GM21825 (cell line): ENCODE measurements at regions not wholly inside any gene's neighbourhood (a gene's known extent, or its start where the extent isn't known, plus 50 kb on each side); places are given as distances from the start of the nearest gene placed in this dataset.
"Not testable (repeated sequence)": the region's sequence is repeated elsewhere in the genome, so short reads cannot be mapped to it uniquely, and the experiment has no call there.

Experiments
- ATAC-seq: cut with Tn5 transposase; IDR thresholded peaks from one replicate; pipeline ENCODE4 v1.9.1; 2021; ENCODE audit warnings: mild to moderate bottlenecking, moderate library complexity; ENCODE audit not compliant: unreplicated experiment

- ATAC-seq = no peak
These were observed 348.5 kb downstream of the PYDC2 start for GRCh38 chr3:191809326-191809949.

GRCh38 chr3:191813245-191813644, 352.3 kb downstream of the PYDC2 start:
- no peak for ATAC-seq

- ATAC-seq = no peak
These were observed 387.9 kb downstream of the PYDC2 start for GRCh38 chr3:191848818-191849217.

- ATAC-seq = no peak
These were observed 398.6 kb downstream of the PYDC2 start for GRCh38 chr3:191859531-191859930.

- no peak for ATAC-seq
These were observed 408.9 kb downstream of the PYDC2 start for GRCh38 chr3:191869738-191870415.

- no peak for ATAC-seq
These were observed 412.8 kb downstream of the PYDC2 start for GRCh38 chr3:191873736-191874135.

- ATAC-seq = no peak
These were observed 421.3 kb downstream of the PYDC2 start for GRCh38 chr3:191882289-191882688.

GRCh38 chr3:191884132-191884531, 423.2 kb downstream of the PYDC2 start:
- no peak for ATAC-seq

GRCh38 chr3:191889106-191889505, 428.1 kb downstream of the PYDC2 start:
- ATAC-seq = no peak

GRCh38 chr3:191889756-191890155, 428.8 kb downstream of the PYDC2 start:
- ATAC-seq = no peak

- no peak for ATAC-seq
These were observed 433.4 kb downstream of the PYDC2 start for GRCh38 chr3:191894406-191894805.

GRCh38 chr3:191901741-191902140, 440.8 kb downstream of the PYDC2 start:
- ATAC-seq = no peak

- no peak for ATAC-seq
These were observed 451.7 kb downstream of the PYDC2 start for GRCh38 chr3:191912616-191913204.

GRCh38 chr3:191915712-191916111, 454.7 kb downstream of the PYDC2 start:
- no peak for ATAC-seq

GRCh38 chr3:191919491-191920026, 458.6 kb downstream of the PYDC2 start:
- ATAC-seq = no peak

GRCh38 chr3:191922570-191922969, 461.6 kb downstream of the PYDC2 start:
- ATAC-seq = no peak

- ATAC-seq = not testable (repeated sequence)
These were observed 466.3 kb downstream of the PYDC2 start for GRCh38 chr3:191927183-191927817.

- ATAC-seq = not testable (repeated sequence)
These were observed 467.0 kb downstream of the PYDC2 start for GRCh38 chr3:191927998-191928397.

GRCh38 chr3:191944835-191945234, 483.9 kb downstream of the PYDC2 start:
- no peak for ATAC-seq

GRCh38 chr3:191952186-191952585, 491.2 kb downstream of the PYDC2 start:
- no peak for ATAC-seq

- no peak for ATAC-seq
These were observed 491.6 kb downstream of the PYDC2 start for GRCh38 chr3:191952609-191953008.
